B cell (primary cell): ENCODE measurements at regions not wholly inside any gene's neighbourhood (a gene's known extent, or its start where the extent isn't known, plus 50 kb on each side); places are given as distances from the start of the nearest gene placed in this dataset.

Source experiments
- ATAC-seq: fragments of 200-7000 bp; cut with Tn5 transposase; one replicate; pipeline ENCODE4 v1.10.0; 2021; ENCODE audit warnings: low read depth, mild to moderate bottlenecking, moderate number of reproducible peaks, moderate library complexity
- CTCF ChIA-PET: fragments of 350-600 bp; sonication (Branson Sonifier 250); formaldehyde crosslinking; loops from one replicate; lab custom pipeline; 2021; ENCODE audit warnings: antibody characterized with exemption, inconsistent platforms; lab: Charles Lee
- POLR2A ChIA-PET: fragments of 350-600 bp; sonication (Branson Sonifier 250); formaldehyde crosslinking; loops from one replicate; lab custom pipeline; 2021; ENCODE audit warnings: antibody characterized with exemption; lab: Charles Lee
- DNase-seq: peaks from one replicate; pipeline ENCODE4 v3.0.0; 2013
- H2AFZ ChIP-seq: 2 replicates; pipeline ENCODE4 v1.6.1; 2012; ENCODE audit warnings: mild to moderate bottlenecking, low read depth, low read length; ENCODE audit not compliant: insufficient read depth, poor library complexity, severe bottlenecking
- H3K27ac ChIP-seq, 2 donors: 1 replicate in 1 of 2; 2 replicates in 1 of 2; pipeline ENCODE4 v1.5.1; 2012 to 2013; ENCODE audit warnings: low read length in 2 of 2, mild to moderate bottlenecking in 2 of 2, moderate library complexity in 1 of 2
- H3K27me3 ChIP-seq, 4 experiments: fragments of 200-600 bp in 1 of 4; sonication (generic) in 1 of 4; replicated peaks in 1 of 4; 1 replicate in 2 of 4; 2 replicates in 2 of 4; pipeline versions ENCODE4 v1.6.1 to v1.7.0; 2013 to 2016; ENCODE audit warnings: low read length in 3 of 4, mild to moderate bottlenecking in 2 of 4, mixed read lengths in 1 of 4, moderate library complexity in 1 of 4; ENCODE audit not compliant: insufficient read depth in 4 of 4, control insufficient read depth in 3 of 4; ENCODE audit errors: control extremely low read depth in 1 of 4
- H3K36me3 ChIP-seq, 2 experiments: replicated peaks in 1 of 2; 1 replicate in 1 of 2; 2 replicates in 1 of 2; pipeline versions ENCODE4 v1.6.1 to v1.7.1; 2013; ENCODE audit warnings: low read length in 1 of 2; ENCODE audit not compliant: insufficient read depth in 2 of 2, control insufficient read depth in 1 of 2; ENCODE audit errors: control extremely low read depth in 1 of 2, extremely low read depth in 1 of 2
- H3K4me1 ChIP-seq, 2 donors: fragments of 200-600 bp in 1 of 2; sonication (generic) in 1 of 2; 1 replicate in 1 of 2; 2 replicates in 1 of 2; pipeline versions ENCODE4 v1.5.1 to v1.6.1; 2013 to 2017; ENCODE audit warnings: low read length in 2 of 2; ENCODE audit not compliant: control insufficient read depth in 2 of 2, insufficient read depth in 2 of 2
- H3K4me2 ChIP-seq: replicated peaks from 2 replicates; pipeline ENCODE3; 2012; ENCODE audit warnings: mild to moderate bottlenecking, low read depth, low read length; ENCODE audit not compliant: poor library complexity, severe bottlenecking
- H3K4me3 ChIP-seq, 5 experiments: fragments of 200-600 bp in 1 of 5; sonication (generic) in 1 of 5; 1 replicate in 3 of 5; 2 replicates in 2 of 5; pipeline versions ENCODE4 v1.5.1 to v1.7.0; 2011 to 2016; ENCODE audit warnings: low read length in 4 of 5, mild to moderate bottlenecking in 4 of 5, low read depth in 2 of 5, control low read depth in 1 of 5, moderate library complexity in 1 of 5; ENCODE audit not compliant: insufficient read depth in 1 of 5; ENCODE audit errors: control extremely low read depth in 1 of 5, extremely low read depth in 1 of 5
- H3K79me2 ChIP-seq: fragments of 200-600 bp; sonication (generic); one replicate; pipeline ENCODE4 v1.6.0; 2016; ENCODE audit warnings: low read length; ENCODE audit not compliant: control insufficient read depth, insufficient read depth
- H3K9ac ChIP-seq: fragments of 200-600 bp; sonication (generic); 2 replicates; pipeline ENCODE4 v1.6.1; 2017; ENCODE audit warnings: mild to moderate bottlenecking, low read length, moderate library complexity
- H3K9me3 ChIP-seq, 3 donors: one replicate each; pipeline versions ENCODE4 v1.6.1 to v1.7.1; 2013; ENCODE audit warnings: low read length in 2 of 3; ENCODE audit not compliant: control insufficient read depth in 2 of 3, insufficient read depth in 1 of 3; ENCODE audit errors: control extremely low read depth in 1 of 3
- H4K20me1 ChIP-seq: 2 replicates; pipeline ENCODE4 v1.6.0; 2012; ENCODE audit warnings: mild to moderate bottlenecking, low read length; ENCODE audit not compliant: insufficient read depth, control insufficient read depth, poor library complexity, severe bottlenecking
- H3K27ac Mint-ChIP-seq: one replicate; pipeline ENCODE4 v1.8.0; 2021; ENCODE audit warnings: mixed read lengths
- H3K27me3 Mint-ChIP-seq: one replicate; pipeline ENCODE4 v1.8.0; 2021; ENCODE audit warnings: mixed read lengths
- H3K4me1 Mint-ChIP-seq: one replicate; pipeline ENCODE4 v1.8.0; 2021; ENCODE audit warnings: mixed read lengths
- H3K4me3 Mint-ChIP-seq: one replicate; pipeline ENCODE4 v1.8.0; 2021; ENCODE audit warnings: mixed read lengths
- H3K9me3 Mint-ChIP-seq: one replicate; pipeline ENCODE4 v1.8.0; 2022; ENCODE audit warnings: mixed read lengths; ENCODE audit not compliant: insufficient read depth
- EZH2 ChIP-seq: IDR thresholded peaks from 2 replicates; pipeline ENCODE4 v1.6.1; 2012; ENCODE audit warnings: borderline replicate concordance, low read depth, mild to moderate bottlenecking, moderate library complexity, low read length; ENCODE audit not compliant: insufficient read depth, poor library complexity, severe bottlenecking
- WGBS: methylation state at CpG from one replicate; pipeline ENCODE4 v1.1.5; 2013; ENCODE audit warnings: missing lambda C conversion rate; ENCODE audit not compliant: insufficient coverage; 5-methylcytosine and 5-hydroxymethylcytosine counted together
- intact Hi-C: fragments of 100-400 bp; cut with micrococcal nuclease; formaldehyde crosslinking; loops from one replicate; pipeline ENCODE4 v1.10.0; 2022
- TF ChIP-seq, protein P1 (sequence below): fragments of 200-600 bp; IDR thresholded peaks from one replicate; pipeline ENCODE4 v1.8.0; 2022; ENCODE audit warnings: antibody characterized with exemption, mild to moderate bottlenecking

DNA sequence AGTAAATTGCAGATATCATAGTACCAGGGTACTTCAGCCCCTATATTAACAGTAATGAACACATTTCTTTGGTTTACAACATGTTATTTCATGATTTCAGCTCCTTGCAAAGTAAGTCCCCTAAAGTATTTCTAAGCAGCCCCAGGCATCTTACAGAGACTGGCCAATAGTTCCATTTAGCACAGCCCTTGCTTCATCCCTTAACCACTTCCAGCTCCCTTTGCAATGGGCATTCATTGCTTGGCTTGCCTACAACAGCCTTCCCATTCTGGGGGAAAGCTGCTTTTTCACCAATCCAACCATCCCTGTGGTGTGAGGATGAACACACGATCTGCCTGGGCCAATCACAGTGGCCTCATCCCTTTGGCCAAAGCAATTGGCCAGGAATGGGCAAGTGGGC, 67.2 kb upstream of the XCR1 start:
- H3K9ac ChIP-seq, result no peak overlapping the region
- DNase-seq, result no peak
- no peak for ATAC-seq
- no peaks in the 10 kb centered on the region for H4K20me1 ChIP-seq
- no peak overlapping the region for H3K4me3 ChIP-seq
- Mint-ChIP-seq H3K27me3 (no peaks in the 10 kb centered on the region), H3K4me3 (no peak overlapping the region), H3K9me3 (peaks cover 2% of the 10 kb centered on the region), H3K27ac (peak overlapping the region; percentile 76), H3K4me1 (peaks cover 94% of the 10 kb centered on the region)
- ChIA-PET CTCF (interaction anchor here (1.2 to 11.3 kb wide), 8 partner anchors 11 to 289 kb away, joined by 3 to 96 read pairs (median 7); partner anchors contain the start of gene CCR1), POLR2A (interaction anchor here (1.8 kb wide), 1 partner anchor 93 kb away, joined by 7 read pairs; no protein-coding TSS in a partner anchor)
- H3K79me2 ChIP-seq, result no peaks in the 10 kb centered on the region
- peaks cover 93 to 97% of the 10 kb centered on the region in 2 donors for H3K4me1 ChIP-seq
- H3K36me3 ChIP-seq, result no peaks in the 10 kb centered on the region
- intact Hi-C loops, result no loop called here
- TF ChIP-seq, protein P1, sequence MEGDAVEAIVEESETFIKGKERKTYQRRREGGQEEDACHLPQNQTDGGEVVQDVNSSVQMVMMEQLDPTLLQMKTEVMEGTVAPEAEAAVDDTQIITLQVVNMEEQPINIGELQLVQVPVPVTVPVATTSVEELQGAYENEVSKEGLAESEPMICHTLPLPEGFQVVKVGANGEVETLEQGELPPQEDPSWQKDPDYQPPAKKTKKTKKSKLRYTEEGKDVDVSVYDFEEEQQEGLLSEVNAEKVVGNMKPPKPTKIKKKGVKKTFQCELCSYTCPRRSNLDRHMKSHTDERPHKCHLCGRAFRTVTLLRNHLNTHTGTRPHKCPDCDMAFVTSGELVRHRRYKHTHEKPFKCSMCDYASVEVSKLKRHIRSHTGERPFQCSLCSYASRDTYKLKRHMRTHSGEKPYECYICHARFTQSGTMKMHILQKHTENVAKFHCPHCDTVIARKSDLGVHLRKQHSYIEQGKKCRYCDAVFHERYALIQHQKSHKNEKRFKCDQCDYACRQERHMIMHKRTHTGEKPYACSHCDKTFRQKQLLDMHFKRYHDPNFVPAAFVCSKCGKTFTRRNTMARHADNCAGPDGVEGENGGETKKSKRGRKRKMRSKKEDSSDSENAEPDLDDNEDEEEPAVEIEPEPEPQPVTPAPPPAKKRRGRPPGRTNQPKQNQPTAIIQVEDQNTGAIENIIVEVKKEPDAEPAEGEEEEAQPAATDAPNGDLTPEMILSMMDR, result no peak
- TF ChIP-seq EZH2, result no peak
- WGBS, result 100% methylated on average over 1 of the region's 1 CpG
- H3K27me3 ChIP-seq, result no peaks in the 10 kb centered on the region
- H2AFZ ChIP-seq, result no peak overlapping the region
- H3K27ac ChIP-seq, result peak overlapping the region; percentile 39 to 71
- peak overlapping the region; percentile 46 for H3K4me2 ChIP-seq
- H3K9me3 ChIP-seq, result peaks cover 0 to 11% (median 5%) of the 10 kb centered on the region in 3 donors

DNA sequence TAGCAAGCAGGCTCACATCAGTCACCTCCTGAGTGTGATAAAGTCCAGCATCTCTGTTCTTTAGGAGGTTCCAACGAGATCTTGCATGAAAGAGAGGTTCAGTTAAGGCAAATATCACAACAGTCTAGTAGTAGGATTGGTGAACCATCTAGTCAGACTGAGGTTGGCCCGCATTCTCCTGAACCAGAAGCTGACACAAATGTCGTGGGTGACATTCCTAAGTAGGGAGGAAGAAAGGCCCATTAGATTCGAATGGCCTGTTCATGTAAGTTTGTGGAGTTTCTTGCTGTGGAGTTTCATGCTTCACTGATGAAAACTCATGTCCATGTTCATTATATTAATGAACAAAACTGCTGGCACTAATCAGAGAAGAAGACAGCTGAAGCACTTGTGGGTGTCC, 66.7 kb upstream of the XCR1 start:
- no peak overlapping the region for H3K27ac Mint-ChIP-seq
- POLR2A ChIA-PET, result interaction anchor here (1.8 kb wide), 1 partner anchor 93 kb away, joined by 7 read pairs; no protein-coding TSS in a partner anchor
- H3K9ac ChIP-seq, result no peak overlapping the region

More for the DNA sequence above, 66.7 kb upstream of the XCR1 start:
- Histone ChIP-seq H2AFZ (no peak overlapping the region), H3K4me2 (peak overlapping the region; percentile 50), H3K4me1 (peaks cover 94 to 99% of the 10 kb centered on the region in 2 donors), H3K4me3 (no peak overlapping the region), H3K79me2 (no peaks in the 10 kb centered on the region), H3K9me3 (peaks cover 0 to 11% (median 5%) of the 10 kb centered on the region in 3 donors), H3K27me3 (no peaks in the 10 kb centered on the region), H3K27ac (no peak overlapping the region), H4K20me1 (no peaks in the 10 kb centered on the region), H3K36me3 (no peaks in the 10 kb centered on the region)
- Mint-ChIP-seq H3K4me1 (peaks cover 94% of the 10 kb centered on the region), H3K4me3 (no peak overlapping the region), H3K27me3 (no peaks in the 10 kb centered on the region), H3K9me3 (peaks cover 2% of the 10 kb centered on the region)
- intact Hi-C loops, result no loop called here
- no peak for DNase-seq
- ATAC-seq, result no peak
- CTCF ChIA-PET, result interaction anchor here (1.2 to 11.3 kb wide), 5 partner anchors 11 to 275 kb away, joined by 3 to 96 read pairs (median 10); partner anchors contain the start of gene CCR1
- WGBS, result 100% methylated on average over 1 of the region's 4 CpGs
- TF ChIP-seq EZH2, result no peak
- TF ChIP-seq, protein P1, result no peak
